ENCODE measurements at regions not wholly inside any gene's neighbourhood (a gene's known extent, or its start where the extent isn't known, plus 50 kb on each side); places are given as distances from the start of the nearest gene placed in this dataset. TPM values are rescaled to one million over a fixed set of nuclear protein-coding genes. Genes with fewer than 3 reads are reported as not detected.

Small RNAs in the stretch of these regions (microRNA-seq; reads per million reads assigned to microRNA genes)
- gene MIR3919 (ENCODE audit: borderline replicate concordance), result not detected

Small RNAs in the stretch of these regions (small RNA-seq; reads per million reads assigned to genes)
- gene MIR3919 (not detected), gene RNU2-31P (0.31 reads per million)

All from OCI-LY7 (cell line).